SK-N-SH treated with all-trans-retinoic acid at 6 μM for 48 hours (cell line): ENCODE measurements at regions not wholly inside any gene's neighbourhood (a gene's known extent, or its start where the extent isn't known, plus 50 kb on each side); places are given as distances from the start of the nearest gene placed in this dataset.

Experiments
- ARNTL ChIP-seq: fragments of 450-650 bp; formaldehyde crosslinking; IDR thresholded peaks from 2 replicates; pipeline ENCODE4 v1.5.0; 2020; ENCODE audit warnings: low read depth, mild to moderate bottlenecking, moderate library complexity, borderline replicate concordance
- BACH2 ChIP-seq: fragments of 250-450 bp; sonication (Bioruptor Pico); IDR thresholded peaks from 2 replicates; pipeline ENCODE4 v1.9.0; 2021; ENCODE audit warnings: mild to moderate bottlenecking, borderline replicate concordance
- CREB5 ChIP-seq: fragments of 250-450 bp; sonication (Bioruptor Pico); IDR thresholded peaks from 2 replicates; pipeline ENCODE4 v1.5.1; 2020; ENCODE audit warnings: low read depth, mild to moderate bottlenecking, moderate library complexity
- CSRNP3 ChIP-seq: fragments of 250-450 bp; sonication (Bioruptor Pico); IDR thresholded peaks from 2 replicates; pipeline ENCODE4 v1.5.1; 2021; ENCODE audit warnings: mild to moderate bottlenecking, moderate library complexity
- POU6F1 ChIP-seq: fragments of 250-450 bp; sonication (Bioruptor Pico); IDR thresholded peaks from 2 replicates; pipeline ENCODE4 v1.8.0; 2021; ENCODE audit warnings: low read depth, mild to moderate bottlenecking, moderate library complexity, borderline replicate concordance
- PPARA ChIP-seq: fragments of 250-450 bp; sonication (Bioruptor Pico); IDR thresholded peaks from 2 replicates; pipeline ENCODE4 v1.5.0; 2020; ENCODE audit warnings: mild to moderate bottlenecking, borderline replicate concordance
- ZFP3 ChIP-seq: fragments of 250-450 bp; sonication (Bioruptor Pico); IDR thresholded peaks from 2 replicates; pipeline ENCODE4 v1.5.0; 2020; ENCODE audit warnings: mild to moderate bottlenecking, moderate library complexity
- ZFP30 ChIP-seq: fragments of 450-650 bp; formaldehyde crosslinking; IDR thresholded peaks from 2 replicates; pipeline ENCODE4 v1.5.0; 2022; ENCODE audit warnings: mild to moderate bottlenecking, moderate library complexity
- ZNF70 ChIP-seq: fragments of 450-650 bp; formaldehyde crosslinking; IDR thresholded peaks from 2 replicates; pipeline ENCODE4 v1.5.0; 2020; ENCODE audit warnings: mild to moderate bottlenecking, moderate library complexity
- ZNF8 ChIP-seq: fragments of 450-650 bp; formaldehyde crosslinking; IDR thresholded peaks from 2 replicates; pipeline ENCODE4 v1.5.0; 2020; ENCODE audit warnings: mild to moderate bottlenecking, moderate library complexity

GRCh38 chr15:91649831-91650321, 203.6 kb upstream of the SLCO3A1 start:
- TF ChIP-seq ZFP30 (CRISPR knock-in tag) (no peak), CSRNP3 (CRISPR knock-in tag) (no peak), PPARA (no peak), ZFP3 (CRISPR knock-in tag) (no peak), CREB5 (CRISPR knock-in tag) (no peak), ZNF70 (CRISPR knock-in tag) (no peak), BACH2 (CRISPR knock-in tag) (no peak), ZNF8 (CRISPR knock-in tag) (no peak), POU6F1 (no peak), ARNTL (no peak)
